ENCODE measurements at regions not wholly inside any gene's neighbourhood (a gene's known extent, or its start where the extent isn't known, plus 50 kb on each side); places are given as distances from the start of the nearest gene placed in this dataset.

DNA sequence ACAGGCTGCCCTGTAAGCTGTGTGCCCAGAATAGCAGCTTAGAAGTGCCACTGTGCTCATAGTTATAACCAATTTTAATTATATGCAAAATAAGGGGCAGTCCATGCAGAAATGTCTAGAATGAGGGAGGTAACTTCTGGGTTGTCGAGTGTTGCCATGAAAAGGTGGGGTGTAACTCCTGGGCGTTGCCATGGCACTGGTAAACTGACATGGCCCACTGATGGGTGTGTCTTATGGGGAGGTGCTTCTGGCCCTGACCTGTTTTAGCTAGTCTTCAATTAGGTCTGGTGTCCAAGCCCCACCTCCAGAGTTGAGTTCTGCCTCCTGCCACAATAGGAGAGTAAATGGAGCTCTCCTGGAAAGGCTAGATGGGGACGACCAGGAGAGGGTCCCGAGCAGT is 120.6 kb downstream of the SALL1 start:
- Histone ChIP-seq H3K4me1 (no peaks in the 10 kb centered on the region), H3K9me3 (no peaks in the 10 kb centered on the region), H3K27ac (no peak overlapping the region), H3K36me3 (replicated peaks in 1 of 2; ENCODE audit: insufficient read depth in 1 of 2, low read depth in 2 of 2) (no peaks in the 10 kb centered on the region), H3K27me3 (no peaks in the 10 kb centered on the region), H3K4me3 (no peak overlapping the region)
- DNase-seq = no peak
- no peak for TF ChIP-seq POLR2A (IDR thresholded peaks at IDR 0.05)
- TF ChIP-seq, protein P1, sequence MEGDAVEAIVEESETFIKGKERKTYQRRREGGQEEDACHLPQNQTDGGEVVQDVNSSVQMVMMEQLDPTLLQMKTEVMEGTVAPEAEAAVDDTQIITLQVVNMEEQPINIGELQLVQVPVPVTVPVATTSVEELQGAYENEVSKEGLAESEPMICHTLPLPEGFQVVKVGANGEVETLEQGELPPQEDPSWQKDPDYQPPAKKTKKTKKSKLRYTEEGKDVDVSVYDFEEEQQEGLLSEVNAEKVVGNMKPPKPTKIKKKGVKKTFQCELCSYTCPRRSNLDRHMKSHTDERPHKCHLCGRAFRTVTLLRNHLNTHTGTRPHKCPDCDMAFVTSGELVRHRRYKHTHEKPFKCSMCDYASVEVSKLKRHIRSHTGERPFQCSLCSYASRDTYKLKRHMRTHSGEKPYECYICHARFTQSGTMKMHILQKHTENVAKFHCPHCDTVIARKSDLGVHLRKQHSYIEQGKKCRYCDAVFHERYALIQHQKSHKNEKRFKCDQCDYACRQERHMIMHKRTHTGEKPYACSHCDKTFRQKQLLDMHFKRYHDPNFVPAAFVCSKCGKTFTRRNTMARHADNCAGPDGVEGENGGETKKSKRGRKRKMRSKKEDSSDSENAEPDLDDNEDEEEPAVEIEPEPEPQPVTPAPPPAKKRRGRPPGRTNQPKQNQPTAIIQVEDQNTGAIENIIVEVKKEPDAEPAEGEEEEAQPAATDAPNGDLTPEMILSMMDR (IDR thresholded peaks at IDR 0.05) = no peak
- WGBS, 2 donors = 40 to 54% methylated on average over 4 of the region's 4 CpGs
- intact Hi-C loops (cut with DNase I) = no loop called here
- no peak for ATAC-seq

DNA sequence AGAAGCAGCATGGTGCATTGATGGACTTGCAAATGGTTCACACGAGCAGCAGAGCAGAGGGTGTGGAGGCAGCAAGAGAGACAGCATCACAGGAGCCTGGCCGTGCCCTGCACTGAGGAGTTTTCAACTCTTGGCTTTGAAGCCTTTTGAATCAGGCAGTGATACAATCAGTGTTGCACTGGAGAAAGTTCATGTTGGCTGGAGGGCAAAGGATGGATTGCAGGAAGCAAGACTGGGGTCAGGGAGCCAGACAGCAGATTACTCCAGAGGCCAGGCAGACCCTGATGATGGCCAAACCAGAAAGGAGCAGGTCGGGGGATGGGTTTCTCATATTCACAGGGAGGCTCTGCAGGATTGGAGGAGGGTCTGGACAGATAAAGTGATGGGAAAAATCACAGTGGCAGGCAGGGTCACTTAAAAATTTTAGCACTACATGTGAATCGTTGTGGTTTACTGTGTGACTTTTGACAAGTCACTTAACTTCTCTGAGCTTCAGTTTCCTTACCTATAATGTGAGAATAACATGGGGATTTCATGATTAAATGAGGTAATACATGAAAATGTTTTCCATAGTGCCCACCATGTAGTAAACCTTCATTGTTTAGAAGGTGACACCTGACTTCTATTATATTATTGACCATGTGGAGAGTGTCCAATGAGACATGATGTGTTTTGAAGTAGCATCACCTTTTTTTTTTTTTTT is 125.3 kb downstream of the SALL1 start:
- intact Hi-C loops (cut with DNase I) = no loop called here
- 53 to 71% methylated on average over 4 of the region's 4 CpGs for WGBS, 2 donors
- Histone ChIP-seq H3K27ac (no peak overlapping the region), H3K36me3 (replicated peaks in 1 of 2; ENCODE audit: insufficient read depth in 1 of 2, low read depth in 2 of 2) (no peaks in the 10 kb centered on the region), H3K9me3 (no peaks in the 10 kb centered on the region), H3K4me1 (no peaks in the 10 kb centered on the region), H3K4me3 (no peak overlapping the region), H3K27me3 (no peaks in the 10 kb centered on the region)
- no peak for TF ChIP-seq POLR2A (IDR thresholded peaks at IDR 0.05)
- TF ChIP-seq, protein P1 (IDR thresholded peaks at IDR 0.05) = no peak
- ATAC-seq (no peak), DNase-seq (no peak)

DNA sequence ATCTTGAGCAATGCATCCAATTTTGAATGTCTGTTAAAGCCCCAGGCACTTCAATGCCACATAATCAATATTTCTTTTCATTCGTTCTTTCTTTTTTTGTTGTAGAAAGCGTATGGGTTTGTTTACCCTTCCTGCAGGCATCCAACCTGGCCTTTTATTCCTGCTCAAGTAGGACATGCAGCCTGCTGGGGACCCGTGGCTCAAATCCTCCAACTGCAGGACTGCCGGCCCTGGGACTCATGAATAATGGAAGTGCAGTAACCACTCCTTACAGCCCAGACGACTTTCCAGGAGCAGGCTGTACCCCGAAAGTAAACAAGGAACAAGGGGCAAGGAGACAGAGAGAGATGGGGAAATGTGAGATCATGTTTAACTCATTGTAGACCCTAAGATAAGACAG is 126.4 kb downstream of the SALL1 start:
- TF ChIP-seq POLR2A (IDR thresholded peaks at IDR 0.05) = no peak
- TF ChIP-seq, protein P1 (IDR thresholded peaks at IDR 0.05) = no peak
- no peak overlapping the region for H3K27ac ChIP-seq
- no peak for ATAC-seq
- DNase-seq = no peak
- intact Hi-C loops (cut with DNase I) = no loop called here
- WGBS, 2 donors = 48 to 55% methylated on average over 6 of the region's 6 CpGs
- H3K36me3 ChIP-seq (replicated peaks in 1 of 2; ENCODE audit: insufficient read depth in 1 of 2, low read depth in 2 of 2) = no peaks in the 10 kb centered on the region
- no peaks in the 10 kb centered on the region for H3K4me1 ChIP-seq
- no peaks in the 10 kb centered on the region for H3K9me3 ChIP-seq
- no peak overlapping the region for H3K4me3 ChIP-seq
- no peaks in the 10 kb centered on the region for H3K27me3 ChIP-seq

DNA sequence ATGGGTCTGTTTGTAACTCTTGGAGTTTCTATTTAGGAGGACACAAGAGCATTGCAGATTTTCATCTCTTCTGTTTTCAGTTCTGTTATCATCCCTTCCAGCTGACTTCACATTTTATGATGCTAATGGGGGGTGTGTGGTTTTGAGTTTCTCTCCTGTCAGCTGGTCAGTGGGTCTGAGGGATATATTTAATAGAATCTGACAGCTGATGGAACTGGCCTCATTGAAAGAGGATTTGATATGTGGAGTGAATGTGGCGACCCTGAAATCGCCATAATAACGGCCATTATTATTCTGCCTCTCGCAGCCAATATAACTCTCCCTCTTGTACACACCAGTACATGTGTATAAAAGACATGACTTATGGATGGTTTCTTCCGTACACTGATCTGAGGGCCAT is 128.1 kb downstream of the SALL1 start:
- intact Hi-C loops (cut with DNase I) = no loop called here
- ATAC-seq (no peak), DNase-seq (no peak)
- Histone ChIP-seq H3K9me3 (no peaks in the 10 kb centered on the region), H3K36me3 (replicated peaks in 1 of 2; ENCODE audit: insufficient read depth in 1 of 2, low read depth in 2 of 2) (no peaks in the 10 kb centered on the region), H3K27ac (no peak overlapping the region), H3K27me3 (no peaks in the 10 kb centered on the region), H3K4me1 (no peaks in the 10 kb centered on the region), H3K4me3 (no peak overlapping the region)
- TF ChIP-seq, protein P1 (IDR thresholded peaks at IDR 0.05) = no peak
- no peak for TF ChIP-seq POLR2A (IDR thresholded peaks at IDR 0.05)
- 81 to 92% methylated on average over 5 of the region's 5 CpGs for WGBS, 2 donors

DNA sequence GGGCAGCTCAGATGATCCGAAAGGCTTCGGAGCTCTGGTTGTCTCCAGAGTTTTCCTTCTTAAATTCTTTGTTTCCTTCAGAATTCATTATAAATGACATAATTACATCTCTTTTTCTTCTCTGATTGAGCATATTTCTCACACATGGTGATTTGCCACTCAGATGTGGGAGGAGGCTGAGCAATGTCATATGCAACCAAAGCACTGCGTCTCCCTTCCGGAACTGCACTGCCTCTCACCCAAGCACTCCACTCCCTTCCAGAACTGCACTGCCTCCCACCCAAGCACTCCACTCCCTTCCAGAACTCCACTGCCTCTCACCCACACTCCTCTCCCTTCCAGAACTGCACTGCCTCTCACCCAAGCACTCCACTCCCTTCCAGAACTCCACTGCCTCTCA is 131.5 kb downstream of the SALL1 start:
- H3K36me3 ChIP-seq (replicated peaks in 1 of 2; ENCODE audit: insufficient read depth in 1 of 2, low read depth in 2 of 2) = no peaks in the 10 kb centered on the region
- no peaks in the 10 kb centered on the region for H3K4me1 ChIP-seq
- TF ChIP-seq, protein P1 (IDR thresholded peaks at IDR 0.05) = no peak
- TF ChIP-seq POLR2A (IDR thresholded peaks at IDR 0.05) = no peak
- H3K4me3 ChIP-seq = no peak overlapping the region
- no peak for ATAC-seq
- H3K27ac ChIP-seq = no peak overlapping the region
- no peaks in the 10 kb centered on the region for H3K27me3 ChIP-seq
- 93 to 96% methylated on average over 4 of the region's 4 CpGs for WGBS, 2 donors
- H3K9me3 ChIP-seq = no peaks in the 10 kb centered on the region
- DNase-seq = no peak
- intact Hi-C loops (cut with DNase I) = no loop called here
